ENCODE measurements at regions not wholly inside any gene's neighbourhood (a gene's known extent, or its start where the extent isn't known, plus 50 kb on each side); places are given as distances from the start of the nearest gene placed in this dataset.

GRCh38 chr4:185992585-185992984 is 76.4 kb upstream of the TLR3 start:
- no peak for TF ChIP-seq EZH2 (IDR thresholded peaks at IDR 0.05; ENCODE audit: borderline replicate concordance, insufficient read depth, low read depth, low read length, poor library complexity, severe bottlenecking)
- TF ChIP-seq CTCF (IDR thresholded peaks at IDR 0.05) = no peak
